ENCODE measurements at regions not wholly inside any gene's neighbourhood (a gene's known extent, or its start where the extent isn't known, plus 50 kb on each side); places are given as distances from the start of the nearest gene placed in this dataset.
"Not testable (repeated sequence)": the region's sequence is repeated elsewhere in the genome, so short reads cannot be mapped to it uniquely, and the experiment has no call there.

GRCh38 chr16:63650550-63650949, 1471.3 kb downstream of the CDH11 start:
- DNase-seq, result no peak

- not testable (repeated sequence) for DNase-seq
Observed at GRCh38 chr16:63633706-63634445, 1488.0 kb downstream of the CDH11 start.

- no peak for DNase-seq
Observed at GRCh38 chr16:63629272-63629671, 1492.6 kb downstream of the CDH11 start.

- no peak for DNase-seq
Observed at GRCh38 chr16:63628812-63629211, 1493.1 kb downstream of the CDH11 start.

- no peak for DNase-seq
Observed at GRCh38 chr16:63625126-63625525, 1496.7 kb downstream of the CDH11 start.

- no peak for DNase-seq
Observed at GRCh38 chr16:63623551-63624039, 1498.3 kb downstream of the CDH11 start.

- no peak for DNase-seq
Observed at GRCh38 chr16:63618896-63619485, 1502.9 kb downstream of the CDH11 start.

- no peak for DNase-seq
Observed at GRCh38 chr16:63617990-63618763, 1503.7 kb downstream of the CDH11 start.

- no peak for DNase-seq
Observed at GRCh38 chr16:63617047-63617989, 1504.5 kb downstream of the CDH11 start.

- DNase-seq, result no peak
Observed at GRCh38 chr16:63614429-63614828, 1507.4 kb downstream of the CDH11 start.

GRCh38 chr16:63613701-63614100, 1508.2 kb downstream of the CDH11 start:
- DNase-seq, result no peak

- DNase-seq, result no peak
Observed at GRCh38 chr16:63612462-63613227, 1509.2 kb downstream of the CDH11 start.

GRCh38 chr16:63606778-63607177, 1515.1 kb downstream of the CDH11 start:
- DNase-seq, result no peak

GRCh38 chr16:63602206-63602927, 1519.5 kb downstream of the CDH11 start:
- DNase-seq, result no peak

- no peak for DNase-seq
Observed at GRCh38 chr16:63596716-63597115, 1525.1 kb downstream of the CDH11 start.

GRCh38 chr16:63592852-63593251, 1529.0 kb downstream of the CDH11 start:
- DNase-seq, result no peak

- no peak for DNase-seq
Observed at GRCh38 chr16:63581570-63581969, 1540.3 kb downstream of the CDH11 start.

GRCh38 chr16:63578791-63579190, 1542.6 kb upstream of the CDH8 start:
- no peak for DNase-seq

GRCh38 chr16:63577891-63578290, 1541.7 kb upstream of the CDH8 start:
- no peak for DNase-seq

GRCh38 chr16:63575041-63575440, 1538.8 kb upstream of the CDH8 start:
- DNase-seq, result no peak

GRCh38 chr16:63568164-63568563, 1531.9 kb upstream of the CDH8 start:
- no peak for DNase-seq
